SK-N-SH treated with all-trans-retinoic acid at 6 μM for 48 hours (cell line): ENCODE measurements at regions not wholly inside any gene's neighbourhood (a gene's known extent, or its start where the extent isn't known, plus 50 kb on each side); places are given as distances from the start of the nearest gene placed in this dataset.

Experiments used
- ATAC-seq: fragments of 200-7000 bp; cut with Tn5 transposase; 3 replicates; pipeline ENCODE4 v1.9.1; 2020; ENCODE audit warnings: mild to moderate bottlenecking, moderate library complexity
- ARNTL ChIP-seq: fragments of 450-650 bp; formaldehyde crosslinking; IDR thresholded peaks from 2 replicates; pipeline ENCODE4 v1.5.0; 2020; ENCODE audit warnings: low read depth, mild to moderate bottlenecking, moderate library complexity, borderline replicate concordance
- BACH2 ChIP-seq: fragments of 250-450 bp; sonication (Bioruptor Pico); IDR thresholded peaks from 2 replicates; pipeline ENCODE4 v1.9.0; 2021; ENCODE audit warnings: mild to moderate bottlenecking, borderline replicate concordance
- CREB5 ChIP-seq: fragments of 250-450 bp; sonication (Bioruptor Pico); IDR thresholded peaks from 2 replicates; pipeline ENCODE4 v1.5.1; 2020; ENCODE audit warnings: low read depth, mild to moderate bottlenecking, moderate library complexity
- CSRNP3 ChIP-seq: fragments of 250-450 bp; sonication (Bioruptor Pico); IDR thresholded peaks from 2 replicates; pipeline ENCODE4 v1.5.1; 2021; ENCODE audit warnings: mild to moderate bottlenecking, moderate library complexity
- ESRRG ChIP-seq: fragments of 250-450 bp; sonication (Bioruptor Pico); IDR thresholded peaks from 2 replicates; pipeline ENCODE4 v1.6.1; 2021; ENCODE audit warnings: mild to moderate bottlenecking
- GLIS3 ChIP-seq: fragments of 250-450 bp; sonication (Bioruptor Pico); IDR thresholded peaks from 2 replicates; pipeline ENCODE4 v1.5.0; 2020; ENCODE audit warnings: mild to moderate bottlenecking, moderate library complexity
- OSR1 ChIP-seq: fragments of 250-450 bp; sonication (Bioruptor Pico); IDR thresholded peaks from 2 replicates; pipeline ENCODE4 v1.8.0; 2022; ENCODE audit warnings: moderate library complexity, mild to moderate bottlenecking, inconsistent platforms
- PATZ1 ChIP-seq: fragments of 250-450 bp; sonication (Bioruptor Pico); IDR thresholded peaks from 2 replicates; pipeline ENCODE4 v1.8.0; 2020; ENCODE audit warnings: mild to moderate bottlenecking, moderate library complexity, borderline replicate concordance
- POU6F1 ChIP-seq: fragments of 250-450 bp; sonication (Bioruptor Pico); IDR thresholded peaks from 2 replicates; pipeline ENCODE4 v1.8.0; 2021; ENCODE audit warnings: low read depth, mild to moderate bottlenecking, moderate library complexity, borderline replicate concordance
- PPARA ChIP-seq: fragments of 250-450 bp; sonication (Bioruptor Pico); IDR thresholded peaks from 2 replicates; pipeline ENCODE4 v1.5.0; 2020; ENCODE audit warnings: mild to moderate bottlenecking, borderline replicate concordance
- RARB ChIP-seq: fragments of 250-450 bp; sonication (Bioruptor Pico); IDR thresholded peaks from 2 replicates; pipeline ENCODE4 v1.8.0; 2021; ENCODE audit warnings: mild to moderate bottlenecking, moderate library complexity
- SNAI2 ChIP-seq: fragments of 250-450 bp; sonication (Bioruptor Pico); IDR thresholded peaks from 2 replicates; pipeline ENCODE4 v1.5.0; 2020; ENCODE audit warnings: mild to moderate bottlenecking, moderate library complexity
- TCF4 ChIP-seq: fragments of 250-450 bp; sonication (Bioruptor Pico); IDR thresholded peaks from 2 replicates; pipeline ENCODE4 v1.8.0; 2021; ENCODE audit warnings: mild to moderate bottlenecking, moderate library complexity, borderline replicate concordance
- TOX ChIP-seq: fragments of 250-450 bp; sonication (Bioruptor Pico); IDR thresholded peaks from 2 replicates; pipeline ENCODE4 v1.8.0; 2021; ENCODE audit warnings: mild to moderate bottlenecking, moderate library complexity, borderline replicate concordance
- TSHZ2 ChIP-seq: fragments of 250-450 bp; sonication (Bioruptor Pico); IDR thresholded peaks from 2 replicates; pipeline ENCODE4 v1.5.0; 2020; ENCODE audit warnings: mild to moderate bottlenecking, moderate library complexity
- ZC3H10 ChIP-seq: fragments of 250-450 bp; sonication (Bioruptor Pico); IDR thresholded peaks from 2 replicates; pipeline ENCODE4 v1.5.1; 2021; ENCODE audit warnings: mild to moderate bottlenecking, moderate library complexity
- ZFP3 ChIP-seq: fragments of 250-450 bp; sonication (Bioruptor Pico); IDR thresholded peaks from 2 replicates; pipeline ENCODE4 v1.5.0; 2020; ENCODE audit warnings: mild to moderate bottlenecking, moderate library complexity
- ZFP30 ChIP-seq: fragments of 450-650 bp; formaldehyde crosslinking; IDR thresholded peaks from 2 replicates; pipeline ENCODE4 v1.5.0; 2022; ENCODE audit warnings: mild to moderate bottlenecking, moderate library complexity
- ZNF565 ChIP-seq: fragments of 450-650 bp; formaldehyde crosslinking; conservative IDR thresholded peaks from 2 replicates; pipeline ENCODE4 v1.5.0; 2020; ENCODE audit warnings: low read depth, mild to moderate bottlenecking, moderate library complexity
- ZNF70 ChIP-seq: fragments of 450-650 bp; formaldehyde crosslinking; IDR thresholded peaks from 2 replicates; pipeline ENCODE4 v1.5.0; 2020; ENCODE audit warnings: mild to moderate bottlenecking, moderate library complexity
- ZNF8 ChIP-seq: fragments of 450-650 bp; formaldehyde crosslinking; IDR thresholded peaks from 2 replicates; pipeline ENCODE4 v1.5.0; 2020; ENCODE audit warnings: mild to moderate bottlenecking, moderate library complexity

GRCh38 chr4:14812101-14812500 lies 190.2 kb upstream of the CPEB2 start:
- TF ChIP-seq ZNF70 (CRISPR knock-in tag) (no peak), ZFP30 (CRISPR knock-in tag) (no peak), CSRNP3 (no peak), ZNF8 (CRISPR knock-in tag) (no peak), PPARA (CRISPR knock-in tag) (no peak), RARB (CRISPR knock-in tag) (no peak), ZC3H10 (CRISPR knock-in tag) (no peak), ESRRG (CRISPR knock-in tag) (no peak), GLIS3 (no peak), ZNF565 (CRISPR knock-in tag) (no peak), ZFP3 (no peak), TOX (no peak), PATZ1 (no peak), SNAI2 (CRISPR knock-in tag) (no peak)
- ATAC-seq: no peak

GRCh38 chr4:14816623-14817261 lies 185.5 kb upstream of the CPEB2 start:
- TF ChIP-seq ZFP30 (CRISPR knock-in tag) (no peak), TSHZ2 (CRISPR knock-in tag) (no peak), PATZ1 (no peak), RARB (CRISPR knock-in tag) (no peak), ARNTL (no peak), ZFP3 (no peak), SNAI2 (CRISPR knock-in tag) (no peak), PPARA (CRISPR knock-in tag) (no peak), GLIS3 (no peak), CREB5 (CRISPR knock-in tag) (no peak), TCF4 (CRISPR knock-in tag) (no peak), ZNF8 (CRISPR knock-in tag) (no peak)
- no peak for ATAC-seq

GRCh38 chr4:14824189-14824588 lies 178.1 kb upstream of the CPEB2 start:
- TF ChIP-seq OSR1 (no peak), ESRRG (CRISPR knock-in tag) (no peak), ZFP3 (no peak), SNAI2 (CRISPR knock-in tag) (no peak), CSRNP3 (no peak), TCF4 (CRISPR knock-in tag) (no peak), ZNF565 (CRISPR knock-in tag) (no peak), ARNTL (no peak), CREB5 (CRISPR knock-in tag) (no peak), RARB (CRISPR knock-in tag) (no peak), GLIS3 (no peak), ZNF70 (CRISPR knock-in tag) (no peak), ZNF8 (CRISPR knock-in tag) (no peak), BACH2 (CRISPR knock-in tag) (no peak), TOX (no peak), ZC3H10 (CRISPR knock-in tag) (no peak), POU6F1 (CRISPR knock-in tag) (no peak)
- no peak for ATAC-seq
